Fibroblast of the aortic adventitia (primary cell): ENCODE measurements at regions not wholly inside any gene's neighbourhood (a gene's known extent, or its start where the extent isn't known, plus 50 kb on each side); places are given as distances from the start of the nearest gene placed in this dataset.

Experiments used
- DNase-seq: peaks from one replicate; pipeline ENCODE4 v3.0.0-alpha.2; 2010; ENCODE audit warnings: low read depth
- H3K4me3 ChIP-seq: 2 replicates; pipeline ENCODE4 v1.5.1; 2011; ENCODE audit warnings: low read depth, mild to moderate bottlenecking, control low read depth, low read length, moderate library complexity
- CTCF ChIP-seq: IDR thresholded peaks from 2 replicates; pipeline ENCODE4 v1.5.1; 2011; ENCODE audit warnings: mild to moderate bottlenecking, low read length, control low read depth, inconsistent platforms; ENCODE audit not compliant: insufficient read depth

- DNase-seq: no peak
- no peak overlapping the region for H3K4me3 ChIP-seq
- no peak for TF ChIP-seq CTCF
Measured at GRCh38 chr6:10000551-10000950, 414.3 kb downstream of the TFAP2A start.

GRCh38 chr6:9999796-10000195 is 415.1 kb downstream of the TFAP2A start:
- no peak for DNase-seq
- no peak for TF ChIP-seq CTCF

GRCh38 chr6:9986273-9986672 is 428.6 kb downstream of the TFAP2A start:
- DNase-seq: no peak
- no peak for TF ChIP-seq CTCF
- no peak overlapping the region for H3K4me3 ChIP-seq

More at GRCh38 chr6:9999796-10000195, 415.1 kb downstream of the TFAP2A start:
- no peak overlapping the region for H3K4me3 ChIP-seq

GRCh38 chr6:9985481-9985880 is 429.4 kb downstream of the TFAP2A start:
- H3K4me3 ChIP-seq: no peak overlapping the region
- no peak for DNase-seq
- no peak for TF ChIP-seq CTCF

- H3K4me3 ChIP-seq: no peak overlapping the region
- no peak for TF ChIP-seq CTCF
- DNase-seq: no peak
Measured at GRCh38 chr6:9984607-9985006, 430.3 kb downstream of the TFAP2A start.

- no peak for DNase-seq
- no peak for TF ChIP-seq CTCF
- no peak overlapping the region for H3K4me3 ChIP-seq
Measured at GRCh38 chr6:9983168-9983567, 431.7 kb downstream of the TFAP2A start.

- TF ChIP-seq CTCF: no peak
- no peak overlapping the region for H3K4me3 ChIP-seq
- no peak for DNase-seq
Measured at GRCh38 chr6:9982215-9982614, 432.7 kb downstream of the TFAP2A start.
